SK-N-SH (cell line): ENCODE measurements at regions not wholly inside any gene's neighbourhood (a gene's known extent, or its start where the extent isn't known, plus 50 kb on each side); places are given as distances from the start of the nearest gene placed in this dataset.

ENCODE experiments used
- CTCF ChIP-seq: fragments of 200-600 bp; sonication (generic); IDR thresholded peaks from 2 replicates; pipeline ENCODE4 v1.6.1; 2017; ENCODE audit warnings: antibody characterized with exemption, mild to moderate bottlenecking, moderate library complexity
- EZH2phosphoT487 ChIP-seq: fragments of 200-600 bp; sonication (generic); IDR thresholded peaks from 2 replicates; pipeline ENCODE4 v1.6.1; 2017; ENCODE audit warnings: low read depth, mixed run types, mild to moderate bottlenecking, antibody characterized with exemption, moderate library complexity, borderline replicate concordance
- MEF2A ChIP-seq: IDR thresholded peaks from 2 replicates; pipeline ENCODE4 v1.4.0; 2012; ENCODE audit warnings: low read depth, borderline replicate concordance
- POLR2AphosphoS5 ChIP-seq: IDR thresholded peaks from 2 replicates; pipeline ENCODE4 v1.6.1; 2012; ENCODE audit warnings: low read depth, low read length
- RFX5 ChIP-seq: IDR thresholded peaks from 2 replicates; pipeline ENCODE4 v1.6.1; 2012; ENCODE audit warnings: mild to moderate bottlenecking, improper control_type of control experiment, low read length

GRCh38 chr14:82854901-82855300, 1321.2 kb upstream of the SEL1L start:
- TF ChIP-seq MEF2A (no peak), EZH2phosphoT487 (no peak), CTCF (no peak), POLR2AphosphoS5 (no peak), RFX5 (no peak)
